Ramos (cell line): ENCODE measurements at regions not wholly inside any gene's neighbourhood (a gene's known extent, or its start where the extent isn't known, plus 50 kb on each side); places are given as distances from the start of the nearest gene placed in this dataset.

Experiments used
- in situ Hi-C: fragments of 300-500 bp; cut with MboI; formaldehyde crosslinking; loops from one replicate; pipeline ENCODE4 v1.14.3; 2022; ENCODE audit warnings: low sequenced_read_pairs; ENCODE audit not compliant: unreplicated experiment

DNA sequence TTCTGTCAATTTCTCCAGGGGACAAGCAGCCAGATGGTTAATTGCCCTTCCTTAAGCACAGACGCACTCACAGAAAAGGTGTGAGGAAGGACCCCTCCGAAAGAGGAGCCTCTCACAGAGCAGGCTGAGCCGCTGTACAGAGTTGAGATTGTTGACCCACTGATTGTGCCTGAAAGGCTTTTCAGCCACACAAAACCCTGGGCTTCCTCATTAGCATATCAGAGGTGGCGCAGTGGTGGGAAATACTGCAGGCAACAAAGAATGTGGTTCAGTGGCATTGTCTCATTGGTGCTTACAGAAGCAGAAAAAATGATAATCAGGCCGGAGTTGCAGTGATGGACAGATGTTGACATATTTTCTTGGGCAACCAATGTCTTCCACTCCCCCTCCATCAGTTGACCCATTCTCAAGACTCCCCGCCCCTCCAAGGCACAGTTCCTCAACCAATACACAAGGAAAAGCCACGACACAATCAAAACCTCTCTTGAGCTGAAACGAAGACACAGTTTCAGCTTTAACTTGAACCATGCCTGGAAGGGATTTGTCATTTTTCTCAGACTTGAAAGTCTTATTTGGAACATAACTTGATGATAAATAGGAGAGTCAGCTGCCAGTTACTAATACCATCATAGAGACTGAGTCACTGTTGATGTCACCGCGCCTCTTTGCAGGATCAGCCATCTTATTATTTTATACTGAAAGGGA lies 53.1 kb downstream of the ATXN3L start:
- in situ Hi-C loops: no loop called here

GRCh38 chrX:13265549-13266132 lies 54.2 kb downstream of the ATXN3L start:
- in situ Hi-C loops: no loop called here

GRCh38 chrX:13265111-13265510 lies 54.7 kb downstream of the ATXN3L start:
- in situ Hi-C loops: no loop called here

GRCh38 chrX:13263560-13264251 lies 56.1 kb downstream of the ATXN3L start:
- in situ Hi-C loops: no loop called here

GRCh38 chrX:13261348-13261747 lies 58.5 kb downstream of the ATXN3L start:
- in situ Hi-C loops: no loop called here

DNA sequence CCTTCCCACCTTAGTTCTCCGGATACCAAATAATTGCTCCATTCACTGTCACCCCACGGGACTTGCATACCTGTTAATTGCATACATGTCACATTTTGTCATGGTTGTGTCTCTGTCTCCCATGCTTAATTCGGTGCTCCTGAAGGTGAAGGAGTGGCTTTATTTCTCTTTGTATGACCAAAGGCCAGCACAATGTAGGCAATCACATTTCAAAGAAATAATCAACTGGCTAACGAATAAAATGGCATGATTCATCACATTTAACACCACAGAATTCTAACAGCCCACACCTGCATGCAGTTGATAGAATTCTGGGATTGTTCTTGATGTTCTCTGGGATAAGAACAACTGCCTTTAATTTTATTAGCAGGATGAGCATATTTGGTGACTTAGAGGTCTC lies 59.3 kb downstream of the ATXN3L start:
- in situ Hi-C loops: no loop called here

- in situ Hi-C loops: no loop called here
Measured at GRCh38 chrX:13258725-13259124, 61.1 kb downstream of the ATXN3L start.

DNA sequence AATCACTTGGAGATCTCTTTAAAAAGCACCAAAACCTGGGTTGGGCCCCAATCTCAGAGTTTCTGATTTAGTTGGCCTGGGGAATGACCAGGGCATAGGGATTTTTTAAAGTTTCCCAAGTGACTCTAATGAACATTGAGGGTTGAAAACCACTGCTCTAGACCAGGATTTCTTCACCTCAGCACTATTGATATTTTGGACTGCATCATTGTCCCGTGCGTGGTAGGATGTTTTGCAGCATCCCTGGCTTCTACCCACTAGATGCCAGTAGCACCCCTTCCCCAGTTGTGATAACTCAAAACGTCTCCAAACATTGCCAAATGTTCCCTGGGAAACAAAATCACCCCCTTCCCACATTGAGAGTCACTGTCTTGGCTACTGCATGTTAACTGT lies 61.8 kb downstream of the ATXN3L start:
- in situ Hi-C loops: no loop called here

- in situ Hi-C loops: no loop called here
Measured at GRCh38 chrX:13257223-13258051, 62.4 kb downstream of the ATXN3L start.

GRCh38 chrX:13256603-13257002 lies 63.2 kb downstream of the ATXN3L start:
- in situ Hi-C loops: no loop called here

- in situ Hi-C loops: no loop called here
Measured at GRCh38 chrX:13254870-13255269, 65.0 kb downstream of the ATXN3L start.

GRCh38 chrX:13254076-13254785 lies 65.6 kb downstream of the ATXN3L start:
- in situ Hi-C loops: no loop called here

DNA sequence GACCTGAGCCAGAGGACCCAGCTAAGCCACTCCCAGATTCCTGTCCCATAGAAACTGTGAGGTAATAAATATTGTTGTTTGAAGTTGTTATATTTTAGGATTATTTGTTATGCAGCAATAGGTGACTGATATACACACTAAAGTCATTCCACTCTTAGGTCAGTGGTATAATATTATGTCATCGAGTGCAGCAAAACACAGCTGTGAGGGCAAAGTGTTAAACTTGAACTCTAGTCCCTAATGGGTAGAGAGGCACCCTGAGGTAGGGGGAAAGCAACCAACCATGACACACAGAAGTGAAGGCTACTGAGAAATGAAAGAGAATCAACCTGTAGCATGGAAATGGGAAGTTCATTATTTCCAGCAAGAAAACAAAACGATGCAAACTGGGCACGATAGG lies 66.6 kb downstream of the ATXN3L start:
- in situ Hi-C loops: no loop called here

DNA sequence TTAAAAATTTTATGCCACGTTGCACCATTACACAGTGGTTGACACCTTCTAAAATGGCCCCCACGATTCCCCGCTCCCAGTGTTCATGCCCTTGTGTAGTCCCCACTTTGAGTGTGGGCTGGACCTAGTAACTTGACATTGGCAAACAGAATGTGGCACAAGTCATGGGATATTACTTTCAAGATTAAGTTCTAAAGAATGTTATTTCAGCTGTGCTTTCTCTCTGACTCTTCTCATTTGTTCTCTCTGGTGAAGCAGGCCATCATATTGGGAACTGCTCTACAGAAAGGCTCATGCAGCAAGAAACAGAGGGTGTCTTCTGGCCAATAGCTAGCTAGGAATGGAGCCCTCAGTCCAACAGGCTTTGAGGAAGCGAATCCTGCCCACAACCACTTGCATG lies 67.1 kb downstream of the ATXN3L start:
- in situ Hi-C loops: no loop called here

DNA sequence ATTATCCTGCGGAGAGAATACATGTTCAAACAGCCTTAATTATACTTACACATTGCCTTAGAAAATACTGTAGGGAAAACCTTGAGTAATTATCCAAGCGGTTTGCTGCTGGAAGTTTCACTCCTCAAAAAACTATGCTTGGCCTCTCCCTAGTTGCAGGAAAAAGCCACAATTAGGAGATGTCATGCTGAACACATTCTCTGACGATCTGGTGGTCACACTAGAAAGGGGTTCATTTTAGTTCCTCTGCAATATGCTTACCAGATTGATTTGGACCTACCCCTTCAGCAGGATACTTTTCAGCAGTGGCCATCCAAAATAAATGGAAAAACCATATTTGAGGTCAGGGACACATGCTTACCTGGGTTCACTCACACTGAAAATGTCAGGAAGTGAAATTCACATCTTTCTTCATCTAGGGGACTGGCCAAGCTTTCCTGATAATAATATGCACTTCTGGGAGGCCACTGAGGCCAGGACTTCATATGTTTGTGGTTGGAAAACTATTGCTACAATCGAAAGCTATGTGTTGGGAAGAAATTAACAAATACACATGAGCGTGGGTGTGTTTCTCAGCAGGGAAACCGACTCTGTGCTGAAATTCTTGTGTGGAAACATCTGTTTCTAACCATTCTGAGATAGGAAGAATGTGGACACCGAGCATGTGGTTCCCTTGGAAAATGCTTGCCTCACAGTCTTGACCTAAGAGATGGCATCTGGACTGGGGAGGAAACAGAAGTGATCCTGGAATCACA lies 68.8 kb downstream of the ATXN3L start:
- in situ Hi-C loops: no loop called here

- in situ Hi-C loops: no loop called here
Measured at GRCh38 chrX:13248867-13249486, 70.9 kb downstream of the ATXN3L start.

DNA sequence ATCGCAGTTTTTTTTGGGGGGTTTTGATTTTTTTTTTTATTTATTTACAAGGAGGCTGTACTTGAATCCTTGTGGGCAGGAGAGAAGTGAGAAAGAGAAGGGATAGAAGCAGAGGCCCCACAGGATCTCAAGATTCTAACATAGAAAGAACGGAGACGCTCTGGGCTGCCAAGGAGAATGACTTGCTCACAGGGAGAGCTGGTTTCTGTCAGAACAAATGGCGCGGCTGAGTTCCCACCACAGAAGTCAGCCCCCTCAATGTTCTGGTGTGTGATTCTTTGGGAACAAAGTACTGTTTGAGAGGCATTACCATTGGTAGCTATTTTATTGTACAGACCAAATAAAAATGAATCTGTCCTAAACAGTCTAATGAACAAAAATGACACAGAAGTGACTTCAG lies 80.6 kb downstream of the ATXN3L start:
- in situ Hi-C loops: no loop called here

DNA sequence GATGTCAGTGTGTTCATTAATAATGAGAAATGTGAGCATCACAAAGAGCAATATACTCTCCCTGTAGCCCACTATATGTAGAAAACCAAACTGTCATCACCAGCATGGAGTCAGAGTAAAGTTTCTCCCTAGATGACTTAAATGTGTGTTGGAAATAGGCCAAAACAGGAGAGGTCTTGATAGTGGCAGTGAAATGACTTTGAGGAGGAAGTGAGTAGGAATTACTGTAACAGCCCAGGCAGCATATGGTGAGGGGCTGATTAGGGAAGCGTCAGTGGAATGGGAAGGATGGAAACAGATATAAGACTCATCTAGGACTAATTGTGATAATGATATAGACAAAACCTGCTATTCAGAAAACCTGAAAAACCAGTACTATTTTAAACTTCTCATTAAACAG lies 83.9 kb downstream of the ATXN3L start:
- in situ Hi-C loops: no loop called here

GRCh38 chrX:13232484-13232883 lies 87.4 kb downstream of the ATXN3L start:
- in situ Hi-C loops: no loop called here
